Fibroblast of mammary gland (primary cell): ENCODE measurements at regions not wholly inside any gene's neighbourhood (a gene's known extent, or its start where the extent isn't known, plus 50 kb on each side); places are given as distances from the start of the nearest gene placed in this dataset.
A peak's percentile ranks its signal among the peaks of the same experiment; 100 is the strongest.

ENCODE experiments used
- DNase-seq: peaks from one replicate; pipeline ENCODE4 v3.0.0-alpha.2; 2010; ENCODE audit warnings: low read depth
- H3K4me3 ChIP-seq: 2 replicates; pipeline ENCODE4 v1.5.1; 2011; ENCODE audit warnings: low read depth, mild to moderate bottlenecking, low read length, moderate library complexity; ENCODE audit not compliant: control insufficient read depth
- CTCF ChIP-seq: conservative IDR thresholded peaks from 2 replicates; pipeline ENCODE4 v1.5.1; 2011; ENCODE audit warnings: low read depth, low read length, inconsistent platforms; ENCODE audit not compliant: control insufficient read depth, insufficient read depth

DNA sequence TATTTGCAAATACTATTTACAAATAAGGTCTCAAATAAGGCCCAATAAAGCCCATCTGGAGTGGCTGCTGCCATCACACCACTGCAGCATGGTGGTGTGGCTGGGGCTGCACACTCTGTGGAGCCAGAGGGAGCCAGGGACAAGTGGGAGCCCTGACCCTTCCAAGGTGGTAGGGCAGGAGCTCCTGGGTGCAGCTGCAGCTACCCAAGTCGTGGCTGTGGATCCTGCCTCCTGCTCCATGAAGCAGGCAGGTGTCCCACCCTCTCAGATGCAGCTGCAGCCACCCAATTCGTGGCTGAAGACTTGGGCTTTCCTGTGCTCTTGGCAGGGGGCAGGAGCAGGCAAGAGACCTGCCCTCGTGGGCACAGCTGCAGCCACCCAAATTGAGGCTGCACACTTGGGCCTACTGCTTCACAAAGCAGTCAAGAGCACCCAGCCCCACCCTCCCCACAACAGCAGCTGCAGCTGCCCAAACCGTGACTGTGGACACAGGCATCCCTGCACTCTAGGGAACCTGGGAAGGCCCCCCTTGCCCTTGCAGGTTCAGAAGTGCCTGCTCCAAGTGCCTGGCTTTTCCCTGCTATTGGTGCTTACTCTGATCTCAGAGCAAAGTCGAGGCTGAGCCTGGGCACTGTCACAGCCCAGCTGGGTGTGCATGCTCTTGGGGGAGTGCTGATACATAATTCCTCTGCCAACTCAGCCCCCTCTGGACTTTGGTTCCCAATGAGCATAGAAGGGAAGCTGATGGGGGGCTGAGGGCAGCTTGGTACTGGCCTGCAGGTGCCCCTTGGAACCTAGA lies 614.8 kb downstream of the PCDH18 start:
- no peak overlapping the region for H3K4me3 ChIP-seq
- TF ChIP-seq CTCF = no peak
- no peak for DNase-seq

DNA sequence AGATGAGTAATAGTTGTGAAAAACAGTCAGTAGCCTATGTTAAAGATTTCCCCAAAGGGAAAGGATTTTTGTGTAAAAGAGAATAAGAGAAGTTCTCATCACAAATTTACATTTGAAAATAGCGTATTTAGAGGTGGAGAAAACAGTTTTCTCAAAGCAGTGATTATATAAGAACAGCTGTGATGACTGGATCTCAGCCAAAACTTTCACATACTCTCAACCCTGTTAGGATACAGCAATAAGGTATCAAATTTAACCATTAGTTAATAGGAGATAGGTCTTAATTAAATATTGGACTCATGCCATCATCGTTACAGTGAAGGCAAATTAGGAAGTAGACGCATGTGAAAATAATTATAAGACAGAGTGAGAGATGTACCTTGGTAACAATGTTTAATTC lies 622.7 kb downstream of the PCDH18 start:
- no peak overlapping the region for H3K4me3 ChIP-seq
- DNase-seq = no peak
- TF ChIP-seq CTCF = no peak

DNA sequence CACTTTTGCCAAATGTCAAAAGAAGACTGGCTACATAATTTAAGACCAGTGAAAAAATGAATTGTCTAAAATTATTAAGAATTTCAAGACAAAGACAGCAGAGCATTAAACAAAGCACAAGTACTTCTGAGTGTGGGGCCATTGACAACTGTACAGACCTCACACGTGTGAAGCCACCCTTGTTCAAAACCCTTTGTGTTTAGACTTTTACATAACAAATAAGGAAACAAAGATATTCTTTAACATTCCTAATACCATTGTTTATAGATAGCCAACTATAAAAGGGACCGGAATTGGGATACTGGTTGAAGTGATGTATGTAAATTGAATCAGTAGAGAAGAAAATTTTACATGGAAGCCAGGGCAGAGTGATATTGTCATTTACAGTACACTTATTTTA lies 624.2 kb downstream of the PCDH18 start:
- no peak for DNase-seq
- TF ChIP-seq CTCF = no peak
- no peak overlapping the region for H3K4me3 ChIP-seq

DNA sequence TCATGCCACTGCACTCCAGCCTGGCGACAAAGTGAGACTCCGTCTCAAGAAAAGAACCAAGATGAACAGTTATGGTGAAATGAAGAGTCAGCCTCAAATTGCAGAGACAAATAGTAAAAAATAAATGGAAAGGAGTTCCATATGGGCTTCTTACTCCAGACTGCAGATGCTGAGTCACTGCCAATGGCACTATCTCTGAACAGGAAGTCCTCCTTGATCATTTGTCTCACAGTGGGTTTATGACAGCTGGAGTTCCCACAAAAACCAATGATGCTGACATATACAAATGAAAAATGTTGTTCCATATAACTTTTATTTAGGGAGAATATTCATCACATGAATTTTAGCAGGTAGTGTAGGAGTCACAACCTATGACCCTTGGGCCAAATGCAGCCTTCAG lies 631.6 kb downstream of the PCDH18 start:
- TF ChIP-seq CTCF = no peak
- H3K4me3 ChIP-seq = no peak overlapping the region
- peak; percentile 34 for DNase-seq

DNA sequence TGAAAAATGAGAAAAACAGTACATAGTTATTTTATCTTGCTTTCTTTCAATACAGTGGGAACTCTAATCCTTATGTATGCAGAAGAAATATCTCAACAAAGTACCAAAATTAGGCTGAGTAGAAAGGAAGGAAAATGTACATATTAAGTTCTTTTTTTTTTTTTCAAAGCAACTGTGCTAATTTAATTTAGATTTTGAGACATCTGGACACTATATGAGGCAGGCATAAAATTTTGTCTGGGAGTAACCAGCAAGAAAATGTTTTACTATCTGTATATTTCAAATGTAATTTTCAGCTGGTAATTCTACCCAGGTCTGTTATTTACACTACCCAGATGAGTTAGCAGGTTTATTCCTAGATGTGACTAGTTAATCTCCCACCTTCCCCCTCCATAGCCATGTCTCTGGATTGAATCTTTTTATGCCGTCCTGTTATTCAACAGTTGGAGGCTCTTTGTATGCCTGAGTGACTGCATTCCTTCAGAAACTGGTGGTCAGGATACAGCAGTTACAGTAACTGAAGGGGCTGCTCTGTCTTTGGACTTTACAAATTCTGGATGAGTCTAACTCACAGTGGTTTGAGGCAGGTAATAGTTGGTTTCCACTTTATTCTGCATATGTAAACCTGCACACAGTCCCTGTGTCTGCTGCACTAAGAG lies 633.6 kb downstream of the PCDH18 start:
- no peak for DNase-seq
- H3K4me3 ChIP-seq = no peak overlapping the region
- TF ChIP-seq CTCF = no peak

DNA sequence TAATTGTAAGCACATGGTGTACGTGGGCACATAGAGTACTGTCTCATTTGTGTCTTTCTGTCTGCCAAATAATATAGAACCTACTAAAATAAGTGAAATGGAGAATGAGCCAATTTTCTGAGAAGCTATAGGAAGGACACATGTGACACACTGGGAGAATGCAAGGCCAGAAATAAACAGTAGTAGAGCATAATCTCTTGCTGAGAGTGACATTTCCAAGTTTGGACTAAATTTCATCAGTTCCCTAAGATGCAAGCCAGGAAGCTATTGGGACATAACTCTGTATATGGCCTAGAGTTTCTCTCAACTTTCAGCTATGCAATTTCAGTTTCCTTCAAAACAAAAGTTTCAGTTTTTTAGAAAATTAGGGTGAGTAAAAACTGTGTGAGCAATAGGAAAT lies 638.7 kb downstream of the PCDH18 start:
- no peak overlapping the region for H3K4me3 ChIP-seq
- DNase-seq = no peak
- no peak for TF ChIP-seq CTCF
